Left ventricle myocardium inferior (tissue), 1 donor: ENCODE measurements at regions not wholly inside any gene's neighbourhood (a gene's known extent, or its start where the extent isn't known, plus 50 kb on each side); places are given as distances from the start of the nearest gene placed in this dataset.

Source experiments
- DNase-seq: peaks from one replicate; pipeline ENCODE4 v3.0.0-alpha.2; 2020
- H3K27ac ChIP-seq: fragments of 200-600 bp; replicated peaks from 2 replicates; pipeline ENCODE4 v1.8.0; 2021
- H3K27me3 ChIP-seq: fragments of 200-600 bp; 2 replicates; pipeline ENCODE4 v1.8.0; 2021; ENCODE audit warnings: low read depth
- H3K36me3 ChIP-seq: fragments of 200-600 bp; 2 replicates; pipeline ENCODE4 v1.8.0; 2021
- H3K4me1 ChIP-seq: fragments of 200-600 bp; 2 replicates; pipeline ENCODE4 v1.8.0; 2021
- H3K4me3 ChIP-seq: fragments of 200-600 bp; 2 replicates; pipeline ENCODE4 v1.8.0; 2021; ENCODE audit warnings: mild to moderate bottlenecking, moderate library complexity
- H3K9me3 ChIP-seq: fragments of 200-600 bp; replicated peaks from 2 replicates; pipeline ENCODE4 v1.8.0; 2021
- intact Hi-C: fragments of 100-400 bp; cut with micrococcal nuclease; formaldehyde crosslinking; loops from one replicate; pipeline ENCODE4 v1.11.0; 2022
- TF ChIP-seq, protein P1 (sequence below): fragments of 200-600 bp; IDR thresholded peaks from 2 replicates; pipeline ENCODE4 v1.8.0; 2021; ENCODE audit warnings: antibody characterized with exemption, mild to moderate bottlenecking, borderline replicate concordance
- donor health status: DM: no; HTN: yes; CAD: no; lungs with severe emphysema.

DNA sequence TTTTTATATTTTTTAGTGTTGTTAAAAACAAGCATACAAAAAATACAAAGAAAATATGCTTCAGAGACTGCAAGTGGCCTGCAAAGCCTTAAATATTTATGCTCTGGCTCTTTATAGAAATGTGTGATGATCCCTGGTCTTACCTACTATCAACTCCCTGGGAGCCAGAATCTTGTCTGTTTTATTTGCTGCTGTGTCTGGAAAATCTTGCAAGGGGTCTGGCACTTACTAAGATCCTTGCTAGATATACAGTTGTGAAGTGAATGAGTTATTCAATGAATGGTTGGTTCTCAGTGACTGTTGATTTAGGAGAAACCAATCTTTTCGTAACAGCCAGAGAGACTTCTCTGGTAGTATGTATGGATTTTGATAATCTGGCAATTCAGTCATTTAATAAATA, 521.0 kb upstream of the CFAP20DC start:
- H3K4me3 ChIP-seq: no peak overlapping the region
- H3K36me3 ChIP-seq: no peaks in the 10 kb centered on the region
- TF ChIP-seq, protein P1, sequence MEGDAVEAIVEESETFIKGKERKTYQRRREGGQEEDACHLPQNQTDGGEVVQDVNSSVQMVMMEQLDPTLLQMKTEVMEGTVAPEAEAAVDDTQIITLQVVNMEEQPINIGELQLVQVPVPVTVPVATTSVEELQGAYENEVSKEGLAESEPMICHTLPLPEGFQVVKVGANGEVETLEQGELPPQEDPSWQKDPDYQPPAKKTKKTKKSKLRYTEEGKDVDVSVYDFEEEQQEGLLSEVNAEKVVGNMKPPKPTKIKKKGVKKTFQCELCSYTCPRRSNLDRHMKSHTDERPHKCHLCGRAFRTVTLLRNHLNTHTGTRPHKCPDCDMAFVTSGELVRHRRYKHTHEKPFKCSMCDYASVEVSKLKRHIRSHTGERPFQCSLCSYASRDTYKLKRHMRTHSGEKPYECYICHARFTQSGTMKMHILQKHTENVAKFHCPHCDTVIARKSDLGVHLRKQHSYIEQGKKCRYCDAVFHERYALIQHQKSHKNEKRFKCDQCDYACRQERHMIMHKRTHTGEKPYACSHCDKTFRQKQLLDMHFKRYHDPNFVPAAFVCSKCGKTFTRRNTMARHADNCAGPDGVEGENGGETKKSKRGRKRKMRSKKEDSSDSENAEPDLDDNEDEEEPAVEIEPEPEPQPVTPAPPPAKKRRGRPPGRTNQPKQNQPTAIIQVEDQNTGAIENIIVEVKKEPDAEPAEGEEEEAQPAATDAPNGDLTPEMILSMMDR: no peak
- H3K4me1 ChIP-seq: peaks cover 28% of the 10 kb centered on the region
- H3K9me3 ChIP-seq: no peaks in the 10 kb centered on the region
- intact Hi-C loops: no loop called here
- H3K27me3 ChIP-seq: peaks cover 12% of the 10 kb centered on the region
- no peak for DNase-seq
- H3K27ac ChIP-seq: no peak overlapping the region

DNA sequence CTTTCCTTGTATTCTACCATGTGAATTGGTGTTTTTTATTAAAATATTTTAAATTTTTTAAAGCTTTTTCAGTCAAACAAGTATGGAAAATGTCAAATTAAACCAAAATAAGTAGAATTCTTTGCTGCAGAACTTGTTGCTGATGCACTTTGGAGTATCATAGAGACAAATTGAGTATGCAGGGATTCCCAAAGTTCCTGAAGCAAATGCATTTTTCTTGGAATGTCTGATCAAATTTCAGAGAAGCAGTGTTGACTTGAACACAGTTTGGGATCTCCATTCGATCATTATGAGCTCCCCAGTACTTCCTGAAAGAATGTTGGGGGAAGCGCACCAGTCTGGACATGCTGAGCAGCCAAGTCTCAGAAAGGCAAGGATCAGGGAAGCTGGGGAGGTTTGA, 517.8 kb upstream of the CFAP20DC start:
- no peaks in the 10 kb centered on the region for H3K36me3 ChIP-seq
- intact Hi-C loops: no loop called here
- no peaks in the 10 kb centered on the region for H3K9me3 ChIP-seq
- no peak for DNase-seq
- H3K4me3 ChIP-seq: no peak overlapping the region
- peaks cover 8% of the 10 kb centered on the region for H3K4me1 ChIP-seq
- H3K27ac ChIP-seq: no peak overlapping the region
- TF ChIP-seq, protein P1: no peak
- H3K27me3 ChIP-seq: peaks cover 6% of the 10 kb centered on the region

DNA sequence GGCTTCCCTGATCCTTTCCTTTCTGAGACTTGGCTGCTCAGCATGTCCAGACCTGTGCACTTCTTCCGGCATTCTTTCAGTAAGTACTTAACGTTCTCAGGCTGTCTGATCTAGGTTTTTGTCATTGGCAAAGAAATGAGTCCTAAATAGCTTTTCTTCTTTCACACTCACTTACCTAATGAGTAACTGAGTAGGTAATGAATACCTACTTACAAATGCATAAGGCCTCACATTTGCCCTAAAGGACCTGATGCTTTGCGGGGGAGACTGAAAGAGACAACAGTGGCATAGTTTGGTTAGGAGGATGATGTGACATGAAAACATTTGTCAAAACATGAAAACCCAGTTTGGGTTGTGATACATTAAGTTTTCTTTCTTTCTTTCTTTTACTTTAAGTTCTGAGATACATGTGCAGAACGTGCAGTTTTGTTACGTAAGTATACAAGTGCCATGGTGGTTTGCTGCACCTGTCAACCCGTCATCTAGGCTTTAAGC, 516.7 kb upstream of the CFAP20DC start:
- Histone ChIP-seq H3K27ac (no peak overlapping the region), H3K27me3 (peaks cover 6% of the 10 kb centered on the region), H3K36me3 (no peaks in the 10 kb centered on the region), H3K4me1 (peaks cover 8% of the 10 kb centered on the region), H3K4me3 (no peak overlapping the region), H3K9me3 (no peaks in the 10 kb centered on the region)
- intact Hi-C loops: no loop called here
- TF ChIP-seq, protein P1: no peak
- DNase-seq: no peak

DNA sequence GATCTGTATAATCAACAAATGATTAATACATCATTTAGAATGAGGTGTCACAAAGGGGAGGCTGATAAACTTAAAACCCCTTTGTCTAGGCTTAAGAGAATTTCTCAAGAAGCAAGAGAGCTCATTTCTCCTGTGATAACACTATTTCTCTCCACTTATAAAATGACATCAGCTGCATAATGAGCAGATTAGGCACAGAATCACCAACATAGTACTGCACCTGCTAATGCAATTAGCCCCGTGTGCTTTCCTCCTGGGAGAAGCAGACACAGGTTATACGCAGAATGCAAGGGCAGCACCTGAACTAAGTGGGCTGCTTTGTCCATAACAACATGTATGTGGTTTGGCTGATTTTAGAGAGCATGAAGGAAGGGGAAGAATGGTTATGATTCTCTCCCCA, 515.3 kb upstream of the CFAP20DC start:
- peaks cover 4% of the 10 kb centered on the region for H3K4me1 ChIP-seq
- intact Hi-C loops: no loop called here
- DNase-seq: no peak
- no peak overlapping the region for H3K4me3 ChIP-seq
- H3K27ac ChIP-seq: no peak overlapping the region
- no peaks in the 10 kb centered on the region for H3K9me3 ChIP-seq
- TF ChIP-seq, protein P1: no peak
- H3K27me3 ChIP-seq: peaks cover 6% of the 10 kb centered on the region
- H3K36me3 ChIP-seq: no peaks in the 10 kb centered on the region

DNA sequence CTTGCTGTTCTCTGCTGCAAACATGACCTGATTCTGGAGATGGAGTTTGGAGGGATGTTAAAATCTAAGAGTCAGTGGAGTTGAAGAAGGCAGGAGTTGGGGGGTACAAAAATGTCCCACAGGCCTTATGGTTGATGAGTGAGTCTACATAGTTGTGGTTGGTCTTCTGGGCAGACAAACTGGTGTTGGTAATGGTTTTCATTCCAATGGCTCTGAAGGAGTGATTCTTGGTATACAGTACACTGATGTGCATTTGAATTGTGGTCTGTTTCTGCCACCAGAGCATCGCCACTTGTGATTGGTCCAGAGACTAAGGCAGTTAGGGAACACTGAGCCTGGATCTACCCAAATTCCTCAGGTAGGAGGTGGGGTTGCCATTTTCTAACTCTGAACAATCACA, 514.1 kb upstream of the CFAP20DC start:
- H3K4me1 ChIP-seq: no peaks in the 10 kb centered on the region
- no peaks in the 10 kb centered on the region for H3K9me3 ChIP-seq
- peaks cover 6% of the 10 kb centered on the region for H3K27me3 ChIP-seq
- TF ChIP-seq, protein P1: no peak
- H3K36me3 ChIP-seq: no peaks in the 10 kb centered on the region
- H3K27ac ChIP-seq: no peak overlapping the region
- no peak for DNase-seq
- H3K4me3 ChIP-seq: no peak overlapping the region
- intact Hi-C loops: no loop called here
